Keratinocyte (primary cell): ENCODE measurements at regions not wholly inside any gene's neighbourhood (a gene's known extent, or its start where the extent isn't known, plus 50 kb on each side); places are given as distances from the start of the nearest gene placed in this dataset.

Experiments
- DNase-seq: peaks from one replicate; pipeline ENCODE4 v3.0.0-alpha.2; 2011; ENCODE audit warnings: low read depth, missing footprints, low spot score
- FAIRE-seq: peaks from 2 replicates; lab custom pipeline; 2011; peaks lifted over from hg19 to GRCh38; lab: Jason Lieb, UNC
- H2AFZ ChIP-seq: 2 replicates; pipeline ENCODE4 v1.6.0; 2012; ENCODE audit warnings: low read length, control low read depth, inconsistent platforms; ENCODE audit not compliant: control insufficient read depth
- H3K27ac ChIP-seq: 2 replicates; pipeline ENCODE4 v1.5.1; 2011; ENCODE audit warnings: low read length; ENCODE audit not compliant: control insufficient read depth, insufficient read depth
- H3K27me3 ChIP-seq: 3 replicates; pipeline ENCODE4 v1.6.0; 2011; ENCODE audit warnings: low read length; ENCODE audit not compliant: control insufficient read depth, insufficient read depth; ENCODE audit errors: extremely low read depth
- H3K36me3 ChIP-seq, 2 experiments: 2 replicates in 1 of 2; 3 replicates in 1 of 2; pipeline ENCODE4 v1.5.1; 2011; ENCODE audit warnings: low read length in 2 of 2, mild to moderate bottlenecking in 1 of 2; ENCODE audit not compliant: control insufficient read depth in 2 of 2, insufficient read depth in 2 of 2; ENCODE audit errors: extremely low read depth in 1 of 2
- H3K4me1 ChIP-seq: 3 replicates; pipeline ENCODE4 v1.5.1; 2011; ENCODE audit warnings: low read length; ENCODE audit not compliant: control insufficient read depth, insufficient read depth; ENCODE audit errors: extremely low read depth
- H3K4me2 ChIP-seq: 3 replicates; pipeline ENCODE4 v1.6.0; 2011; ENCODE audit warnings: low read depth, low read length; ENCODE audit not compliant: control insufficient read depth, insufficient read depth; ENCODE audit errors: extremely low read depth
- H3K4me3 ChIP-seq, 3 experiments: fragments of 200-600 bp in 1 of 3; sonication (generic) in 1 of 3; 2 replicates in 2 of 3; 3 replicates in 1 of 3; pipeline ENCODE4 v1.5.1; 2011 to 2016; ENCODE audit warnings: low read length in 3 of 3, mild to moderate bottlenecking in 3 of 3, control low read depth in 2 of 3, inconsistent platforms in 1 of 3, low read depth in 1 of 3, mixed read lengths in 1 of 3, mixed run types in 1 of 3, moderate library complexity in 1 of 3; ENCODE audit not compliant: control insufficient read depth in 2 of 3, insufficient read depth in 2 of 3; ENCODE audit errors: extremely low read depth in 1 of 3
- H3K79me2 ChIP-seq: 2 replicates; pipeline ENCODE4 v1.6.0; 2012; ENCODE audit warnings: low read length; ENCODE audit not compliant: control insufficient read depth, insufficient read depth
- H3K9ac ChIP-seq: 3 replicates; pipeline ENCODE4 v1.6.0; 2011; ENCODE audit warnings: low read length; ENCODE audit not compliant: control insufficient read depth, insufficient read depth; ENCODE audit errors: extremely low read depth
- H3K9me1 ChIP-seq: 3 replicates; pipeline ENCODE4 v1.6.0; 2011; ENCODE audit warnings: low read length; ENCODE audit not compliant: control insufficient read depth, insufficient read depth; ENCODE audit errors: extremely low read depth
- H3K9me3 ChIP-seq: 2 replicates; pipeline ENCODE4 v1.5.1; 2012; ENCODE audit warnings: low read depth, low read length; ENCODE audit not compliant: control insufficient read depth
- H4K20me1 ChIP-seq: 3 replicates; pipeline ENCODE4 v1.6.0; 2011; ENCODE audit warnings: low read length; ENCODE audit not compliant: control insufficient read depth, insufficient read depth; ENCODE audit errors: extremely low read depth
- EZH2 ChIP-seq: IDR thresholded peaks from one replicate; pipeline ENCODE4 v1.6.1; 2012; ENCODE audit warnings: inconsistent platforms, mild to moderate bottlenecking, low read length, moderate library complexity
- dilution Hi-C: fragments of 300-500 bp; cut with MboI; formaldehyde crosslinking; loops from one replicate; pipeline ENCODE4 v1.7.0; 2020; ENCODE audit warnings: low sequenced_read_pairs; ENCODE audit not compliant: extremely low pct_ligation_motif_present
- TF ChIP-seq, protein P1 (sequence below), 3 experiments: IDR thresholded peaks in 1 of 3; conservative IDR thresholded peaks in 1 of 3; optimal IDR thresholded peaks in 1 of 3; 2 replicates in 2 of 3; 3 replicates in 1 of 3; pipeline versions ENCODE3 to v1.5.1; 2011; ENCODE audit warnings: low read length in 3 of 3, mild to moderate bottlenecking in 3 of 3, moderate library complexity in 2 of 3, control low read depth in 1 of 3, inconsistent platforms in 1 of 3; ENCODE audit not compliant: insufficient read depth in 2 of 3; ENCODE audit errors: extremely low read depth in 1 of 3

- Histone ChIP-seq H3K27me3 (peaks cover 37% of the 10 kb centered on the region), H3K79me2 (no peaks in the 10 kb centered on the region), H3K9me3 (no peaks in the 10 kb centered on the region), H4K20me1 (no peaks in the 10 kb centered on the region), H3K4me3 (no peak overlapping the region), H3K27ac (no peak overlapping the region), H3K36me3 (no peaks in the 10 kb centered on the region), H3K4me1 (no peaks in the 10 kb centered on the region), H3K9me1 (no peaks in the 10 kb centered on the region), H3K9ac (no peak overlapping the region), H3K4me2 (no peak overlapping the region), H2AFZ (no peak overlapping the region)
- dilution Hi-C loops = no loop called here
- no peak for TF ChIP-seq EZH2
- TF ChIP-seq, protein P1, sequence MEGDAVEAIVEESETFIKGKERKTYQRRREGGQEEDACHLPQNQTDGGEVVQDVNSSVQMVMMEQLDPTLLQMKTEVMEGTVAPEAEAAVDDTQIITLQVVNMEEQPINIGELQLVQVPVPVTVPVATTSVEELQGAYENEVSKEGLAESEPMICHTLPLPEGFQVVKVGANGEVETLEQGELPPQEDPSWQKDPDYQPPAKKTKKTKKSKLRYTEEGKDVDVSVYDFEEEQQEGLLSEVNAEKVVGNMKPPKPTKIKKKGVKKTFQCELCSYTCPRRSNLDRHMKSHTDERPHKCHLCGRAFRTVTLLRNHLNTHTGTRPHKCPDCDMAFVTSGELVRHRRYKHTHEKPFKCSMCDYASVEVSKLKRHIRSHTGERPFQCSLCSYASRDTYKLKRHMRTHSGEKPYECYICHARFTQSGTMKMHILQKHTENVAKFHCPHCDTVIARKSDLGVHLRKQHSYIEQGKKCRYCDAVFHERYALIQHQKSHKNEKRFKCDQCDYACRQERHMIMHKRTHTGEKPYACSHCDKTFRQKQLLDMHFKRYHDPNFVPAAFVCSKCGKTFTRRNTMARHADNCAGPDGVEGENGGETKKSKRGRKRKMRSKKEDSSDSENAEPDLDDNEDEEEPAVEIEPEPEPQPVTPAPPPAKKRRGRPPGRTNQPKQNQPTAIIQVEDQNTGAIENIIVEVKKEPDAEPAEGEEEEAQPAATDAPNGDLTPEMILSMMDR (optimal IDR thresholded peaks at IDR 0.05 in 1 of 3, IDR thresholded peaks at IDR 0.05 in 1 of 3, conservative IDR thresholded peaks at IDR 0.05 in 1 of 3; ENCODE audit: extremely low read depth in 1 of 3, insufficient read depth in 2 of 3, low read length in 3 of 3) = no peak
- DNase-seq = no peak
- no peak for FAIRE-seq
These were observed 51.1 kb upstream of the ROPN1 start for GRCh38 chr3:124043023-124043422.

DNA sequence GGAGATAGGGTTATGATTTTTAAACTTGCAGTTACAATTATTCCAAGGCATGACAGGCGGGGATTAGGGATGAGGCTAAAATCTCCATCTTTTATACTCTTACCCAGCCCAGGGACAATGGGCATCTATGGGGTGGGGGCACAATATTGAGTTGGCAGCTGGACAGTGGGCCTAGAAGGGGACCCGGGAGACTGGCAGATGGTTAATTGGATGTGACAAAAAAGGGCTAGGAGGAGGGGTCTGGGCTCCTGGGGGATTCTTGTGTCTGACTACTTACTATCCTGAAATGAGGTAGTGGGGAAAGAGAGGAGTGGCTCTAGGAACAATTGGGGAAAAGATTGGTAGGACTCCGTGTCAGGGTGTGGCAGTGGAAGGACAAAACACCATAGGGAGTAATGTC is 53.0 kb upstream of the ROPN1 start:
- dilution Hi-C loops = no loop called here
- Histone ChIP-seq H3K9ac (no peak overlapping the region), H3K4me2 (no peak overlapping the region), H3K9me3 (no peaks in the 10 kb centered on the region), H3K9me1 (no peaks in the 10 kb centered on the region), H3K27ac (no peak overlapping the region), H3K79me2 (no peaks in the 10 kb centered on the region), H2AFZ (no peak overlapping the region), H3K4me1 (no peaks in the 10 kb centered on the region), H3K27me3 (peaks cover 26% of the 10 kb centered on the region), H3K4me3 (no peak overlapping the region), H4K20me1 (no peaks in the 10 kb centered on the region), H3K36me3 (no peaks in the 10 kb centered on the region)
- no peak for TF ChIP-seq EZH2
- TF ChIP-seq, protein P1 (optimal IDR thresholded peaks at IDR 0.05 in 1 of 3, IDR thresholded peaks at IDR 0.05 in 1 of 3, conservative IDR thresholded peaks at IDR 0.05 in 1 of 3; ENCODE audit: extremely low read depth in 1 of 3, insufficient read depth in 2 of 3, low read length in 3 of 3) = no peak
- no peak for FAIRE-seq
- no peak for DNase-seq
